SK-N-SH (cell line): ENCODE measurements at regions not wholly inside any gene's neighbourhood (a gene's known extent, or its start where the extent isn't known, plus 50 kb on each side); places are given as distances from the start of the nearest gene placed in this dataset.

Experiments used
- CTCF ChIA-PET: fragments of 300-600, 350-600 bp; formaldehyde crosslinking; extraction: SDS; loops from one replicate; lab custom pipeline; 2021; lab: Yijun Ruan, JAX
- POLR2A ChIA-PET: fragments of 350-600 bp; sonication (Branson Sonifier 250); formaldehyde crosslinking; extraction: SDS; loops from one replicate; lab custom pipeline; 2020; ENCODE audit warnings: antibody characterized with exemption, inconsistent platforms; lab: Yijun Ruan, JAX
- DNase-seq: peaks from one replicate; pipeline ENCODE4 v3.0.0; 2012
- H2AFZ ChIP-seq: fragments of 200-600 bp; sonication (generic); 2 replicates; pipeline ENCODE4 v1.8.1; 2016; ENCODE audit warnings: antibody characterized with exemption, mild to moderate bottlenecking, low read depth
- H3F3A ChIP-seq: fragments of 200-600 bp; sonication (generic); replicated peaks from 2 replicates; pipeline ENCODE3; 2016; ENCODE audit warnings: antibody characterized with exemption, mild to moderate bottlenecking; ENCODE audit not compliant: insufficient read depth
- H3K27ac ChIP-seq, 2 experiments: fragments of 200-500 bp in 1 of 2; fragments of 200-600 bp in 1 of 2; sonication (Bioruptor generic) in 1 of 2; sonication (generic), shearing (Covaris generic) in 1 of 2; 2 replicates each; pipeline versions ENCODE4 v1.5.1 to v1.6.1; 2014 to 2016; ENCODE audit warnings: low read depth in 2 of 2, inconsistent platforms in 1 of 2, low read length in 1 of 2, mild to moderate bottlenecking in 1 of 2, mixed read lengths in 1 of 2
- H3K27me3 ChIP-seq: fragments of 200-600 bp; sonication (generic), shearing (Covaris generic); 2 replicates; pipeline ENCODE4 v1.6.1; 2016; ENCODE audit warnings: mixed run types; ENCODE audit not compliant: insufficient read depth
- H3K36me3 ChIP-seq, 2 experiments: fragments of 200-500 bp in 1 of 2; fragments of 200-600 bp in 1 of 2; sonication (Bioruptor generic) in 1 of 2; sonication (generic) in 1 of 2; replicated peaks in 1 of 2; 2 replicates each; pipeline versions ENCODE3 to v1.5.1; 2014 to 2016; ENCODE audit warnings: low read length in 1 of 2, mild to moderate bottlenecking in 1 of 2; ENCODE audit not compliant: insufficient read depth in 2 of 2, control insufficient read depth in 1 of 2
- H3K4me1 ChIP-seq, 2 experiments: fragments of 200-500 bp in 1 of 2; fragments of 200-600 bp in 1 of 2; sonication (Bioruptor generic) in 1 of 2; sonication (generic), shearing (Covaris generic) in 1 of 2; 2 replicates each; pipeline versions ENCODE4 v1.5.1 to v1.6.1; 2014 to 2016; ENCODE audit warnings: low read depth in 1 of 2, low read length in 1 of 2, mixed run types in 1 of 2; ENCODE audit not compliant: insufficient read depth in 2 of 2, control insufficient read depth in 1 of 2
- H3K4me2 ChIP-seq: fragments of 200-600 bp; sonication (generic), shearing (Covaris generic); 2 replicates; pipeline ENCODE4 v1.6.1; 2017; ENCODE audit warnings: mixed run types
- H3K4me3 ChIP-seq, 2 experiments: fragments of 200-500 bp in 1 of 2; fragments of 200-600 bp in 1 of 2; sonication (Bioruptor generic) in 1 of 2; sonication (generic), shearing (Covaris generic) in 1 of 2; 2 replicates each; pipeline versions ENCODE4 v1.5.1 to v1.8.1; 2014 to 2016; ENCODE audit warnings: low read depth in 2 of 2, inconsistent platforms in 1 of 2, low read length in 1 of 2, mild to moderate bottlenecking in 1 of 2, mixed read lengths in 1 of 2, moderate library complexity in 1 of 2
- H3K79me2 ChIP-seq: fragments of 200-600 bp; sonication (generic); 2 replicates; pipeline ENCODE4 v1.8.1; 2017; ENCODE audit warnings: mild to moderate bottlenecking; ENCODE audit not compliant: insufficient read depth
- H3K9ac ChIP-seq: fragments of 200-600 bp; sonication (generic); 2 replicates; pipeline ENCODE4 v1.6.1; 2017; ENCODE audit warnings: mixed run types
- H3K9me2 ChIP-seq: fragments of 200-600 bp; sonication (generic); 2 replicates; pipeline ENCODE4 v1.6.1; 2017; ENCODE audit warnings: mixed run types
- H3K9me3 ChIP-seq: fragments of 200-600 bp; sonication (generic); 2 replicates; pipeline ENCODE4 v1.6.1; 2017; ENCODE audit warnings: mixed run types, mild to moderate bottlenecking, moderate library complexity
- H4K20me1 ChIP-seq: fragments of 200-600 bp; sonication (generic); 2 replicates; pipeline ENCODE4 v1.6.1; 2017; ENCODE audit warnings: mild to moderate bottlenecking, mixed run types; ENCODE audit not compliant: insufficient read depth
- CHD2 ChIP-seq: fragments of 150-350 bp; IDR thresholded peaks from 2 replicates; pipeline ENCODE4 v1.6.1; 2018; ENCODE audit warnings: low read length; ENCODE audit not compliant: partially characterized antibody
- ELF1 ChIP-seq: IDR thresholded peaks from 2 replicates; pipeline ENCODE4 v1.4.0; 2012
- EP300 ChIP-seq, 2 experiments: IDR thresholded peaks; 2 replicates each; pipeline versions ENCODE4 v1.4.0 to v1.6.1; 2012; ENCODE audit warnings: borderline replicate concordance in 1 of 2, low read depth in 1 of 2, low read length in 1 of 2
- EZH2phosphoT487 ChIP-seq: fragments of 200-600 bp; sonication (generic); IDR thresholded peaks from 2 replicates; pipeline ENCODE4 v1.6.1; 2017; ENCODE audit warnings: low read depth, mixed run types, mild to moderate bottlenecking, antibody characterized with exemption, moderate library complexity, borderline replicate concordance
- FOSL2 ChIP-seq: IDR thresholded peaks from 2 replicates; pipeline ENCODE4 v1.4.0; 2012; ENCODE audit warnings: low read depth, mild to moderate bottlenecking, moderate library complexity, borderline replicate concordance
- FOXJ3 ChIP-seq: sonication (generic); formaldehyde crosslinking; IDR thresholded peaks from 2 replicates; pipeline ENCODE4 v1.5.1; 2020; ENCODE audit warnings: mild to moderate bottlenecking, missing genetic modification reagents
- FOXM1 ChIP-seq: IDR thresholded peaks from 2 replicates; pipeline ENCODE4 v1.4.0; 2012; ENCODE audit warnings: low read depth, mild to moderate bottlenecking
- GABPA ChIP-seq: IDR thresholded peaks from 2 replicates; pipeline ENCODE4 v1.4.0; 2012; ENCODE audit warnings: low read depth, mild to moderate bottlenecking
- GATA2 ChIP-seq: sonication (generic); formaldehyde crosslinking; IDR thresholded peaks from 2 replicates; pipeline ENCODE4 v1.5.0; 2020; ENCODE audit warnings: mild to moderate bottlenecking, missing genetic modification reagents
- MEF2A ChIP-seq: IDR thresholded peaks from 2 replicates; pipeline ENCODE4 v1.4.0; 2012; ENCODE audit warnings: low read depth, borderline replicate concordance
- MXI1 ChIP-seq: IDR thresholded peaks from 2 replicates; pipeline ENCODE4 v1.6.1; 2012; ENCODE audit warnings: mild to moderate bottlenecking, low read depth, low read length, improper control_type of control experiment
- NFIC ChIP-seq: IDR thresholded peaks from 2 replicates; pipeline ENCODE4 v1.4.0; 2012; ENCODE audit warnings: borderline replicate concordance
- POLR2AphosphoS5 ChIP-seq: IDR thresholded peaks from 2 replicates; pipeline ENCODE4 v1.6.1; 2012; ENCODE audit warnings: low read depth, low read length
- RAD21 ChIP-seq: IDR thresholded peaks from 2 replicates; pipeline ENCODE4 v1.6.1; 2012; ENCODE audit warnings: mild to moderate bottlenecking, low read length
- RCOR1 ChIP-seq: fragments of 150-350 bp; IDR thresholded peaks from 2 replicates; pipeline ENCODE4 v1.6.1; 2017; ENCODE audit warnings: antibody characterized with exemption, low read length
- RFX5 ChIP-seq: IDR thresholded peaks from 2 replicates; pipeline ENCODE4 v1.6.1; 2012; ENCODE audit warnings: mild to moderate bottlenecking, improper control_type of control experiment, low read length
- RXRA ChIP-seq: IDR thresholded peaks from 2 replicates; pipeline ENCODE4 v1.4.0; 2012; ENCODE audit warnings: low read depth, mild to moderate bottlenecking, borderline replicate concordance
- TAF1 ChIP-seq: IDR thresholded peaks from 2 replicates; pipeline ENCODE4 v1.6.1; 2012; ENCODE audit warnings: low read depth, mild to moderate bottlenecking, low read length, moderate library complexity, borderline replicate concordance
- TCF12 ChIP-seq: IDR thresholded peaks from 2 replicates; pipeline ENCODE4 v1.4.0; 2012
- YY1 ChIP-seq: IDR thresholded peaks from 2 replicates; pipeline ENCODE4 v1.4.0; 2012; ENCODE audit warnings: low read depth, mild to moderate bottlenecking
- ZBTB33 ChIP-seq: IDR thresholded peaks from 2 replicates; pipeline ENCODE4 v1.4.0; 2012; ENCODE audit warnings: low read depth, borderline replicate concordance
- WGBS: methylation state at CpG from one replicate; pipeline ENCODE4 v1.1.6; 2017; ENCODE audit warnings: low lambda C conversion rate; 5-methylcytosine and 5-hydroxymethylcytosine counted together
- TF ChIP-seq, protein P1 (sequence below): IDR thresholded peaks from 2 replicates; pipeline ENCODE4; 2012
- TF ChIP-seq, protein P2 (sequence below): IDR thresholded peaks from 2 replicates; pipeline ENCODE4 v1.6.1; 2012; ENCODE audit warnings: mild to moderate bottlenecking, low read depth, low read length, moderate library complexity
- TF ChIP-seq, protein P3 (sequence below): IDR thresholded peaks from 2 replicates; pipeline ENCODE4 v1.4.0; 2012; ENCODE audit warnings: low read depth, borderline replicate concordance
- TF ChIP-seq, protein P4 (sequence below): fragments of 200-600 bp; sonication (generic); IDR thresholded peaks from 2 replicates; pipeline ENCODE4 v1.6.1; 2017; ENCODE audit warnings: antibody characterized with exemption, mild to moderate bottlenecking, moderate library complexity

- no peaks in the 10 kb centered on the region for H4K20me1 ChIP-seq
- H3K36me3 ChIP-seq, result no peaks in the 10 kb centered on the region
- H2AFZ ChIP-seq, result 0 out of 2 replicates have a peak overlapping the region, but pooled peaks have one; percentile 19
- peaks cover 0 to 34% of the 10 kb centered on the region in 2 experiments; a peak in 2 of 4 replicates for H3K4me1 ChIP-seq
- POLR2A ChIA-PET, result no interaction called here
- peaks cover 36% of the 10 kb centered on the region for H3F3A ChIP-seq
- no peak for DNase-seq
- peak overlapping the region; percentile 58 for H3K9ac ChIP-seq
- H3K4me3 ChIP-seq, result peak overlapping the region in 1 of 2 experiments; percentile 18; a peak in 1 of 4 replicates
- H3K4me2 ChIP-seq, result peak overlapping the region; percentile 38
- 0% methylated on average over 4 of the region's 4 CpGs for WGBS
- no peaks in the 10 kb centered on the region for H3K9me2 ChIP-seq
- H3K27ac ChIP-seq, result peak overlapping the region; percentile 69 to 97
- no peaks in the 10 kb centered on the region for H3K79me2 ChIP-seq
- no peaks in the 10 kb centered on the region for H3K9me3 ChIP-seq
- CTCF ChIA-PET, result no interaction called here
- H3K27me3 ChIP-seq, result no peaks in the 10 kb centered on the region
- no peak for TF ChIP-seq GATA2 (CRISPR knock-in tag)
- TF ChIP-seq, protein P1, sequence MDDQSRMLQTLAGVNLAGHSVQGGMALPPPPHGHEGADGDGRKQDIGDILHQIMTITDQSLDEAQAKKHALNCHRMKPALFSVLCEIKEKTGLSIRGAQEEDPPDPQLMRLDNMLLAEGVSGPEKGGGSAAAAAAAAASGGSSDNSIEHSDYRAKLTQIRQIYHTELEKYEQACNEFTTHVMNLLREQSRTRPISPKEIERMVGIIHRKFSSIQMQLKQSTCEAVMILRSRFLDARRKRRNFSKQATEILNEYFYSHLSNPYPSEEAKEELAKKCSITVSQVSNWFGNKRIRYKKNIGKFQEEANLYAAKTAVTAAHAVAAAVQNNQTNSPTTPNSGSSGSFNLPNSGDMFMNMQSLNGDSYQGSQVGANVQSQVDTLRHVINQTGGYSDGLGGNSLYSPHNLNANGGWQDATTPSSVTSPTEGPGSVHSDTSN, result peak; percentile 96
- no peak for TF ChIP-seq RCOR1
- peak; percentile 64; the same call in 1 of the 2 replicates for TF ChIP-seq RXRA
- TF ChIP-seq TAF1, result no peak
- TF ChIP-seq MXI1, result no peak
- TF ChIP-seq, protein P2, sequence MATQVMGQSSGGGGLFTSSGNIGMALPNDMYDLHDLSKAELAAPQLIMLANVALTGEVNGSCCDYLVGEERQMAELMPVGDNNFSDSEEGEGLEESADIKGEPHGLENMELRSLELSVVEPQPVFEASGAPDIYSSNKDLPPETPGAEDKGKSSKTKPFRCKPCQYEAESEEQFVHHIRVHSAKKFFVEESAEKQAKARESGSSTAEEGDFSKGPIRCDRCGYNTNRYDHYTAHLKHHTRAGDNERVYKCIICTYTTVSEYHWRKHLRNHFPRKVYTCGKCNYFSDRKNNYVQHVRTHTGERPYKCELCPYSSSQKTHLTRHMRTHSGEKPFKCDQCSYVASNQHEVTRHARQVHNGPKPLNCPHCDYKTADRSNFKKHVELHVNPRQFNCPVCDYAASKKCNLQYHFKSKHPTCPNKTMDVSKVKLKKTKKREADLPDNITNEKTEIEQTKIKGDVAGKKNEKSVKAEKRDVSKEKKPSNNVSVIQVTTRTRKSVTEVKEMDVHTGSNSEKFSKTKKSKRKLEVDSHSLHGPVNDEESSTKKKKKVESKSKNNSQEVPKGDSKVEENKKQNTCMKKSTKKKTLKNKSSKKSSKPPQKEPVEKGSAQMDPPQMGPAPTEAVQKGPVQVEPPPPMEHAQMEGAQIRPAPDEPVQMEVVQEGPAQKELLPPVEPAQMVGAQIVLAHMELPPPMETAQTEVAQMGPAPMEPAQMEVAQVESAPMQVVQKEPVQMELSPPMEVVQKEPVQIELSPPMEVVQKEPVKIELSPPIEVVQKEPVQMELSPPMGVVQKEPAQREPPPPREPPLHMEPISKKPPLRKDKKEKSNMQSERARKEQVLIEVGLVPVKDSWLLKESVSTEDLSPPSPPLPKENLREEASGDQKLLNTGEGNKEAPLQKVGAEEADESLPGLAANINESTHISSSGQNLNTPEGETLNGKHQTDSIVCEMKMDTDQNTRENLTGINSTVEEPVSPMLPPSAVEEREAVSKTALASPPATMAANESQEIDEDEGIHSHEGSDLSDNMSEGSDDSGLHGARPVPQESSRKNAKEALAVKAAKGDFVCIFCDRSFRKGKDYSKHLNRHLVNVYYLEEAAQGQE, result no peak
- TF ChIP-seq NFIC, result peak; percentile 95
- peak; percentile 98 for TF ChIP-seq FOSL2
- no peak for TF ChIP-seq GABPA
- TF ChIP-seq RFX5, result no peak
- TF ChIP-seq MEF2A, result peak; percentile 30; the same call in 1 of the 2 replicates
- TF ChIP-seq ELF1, result peak; percentile 83
- TF ChIP-seq, protein P3, sequence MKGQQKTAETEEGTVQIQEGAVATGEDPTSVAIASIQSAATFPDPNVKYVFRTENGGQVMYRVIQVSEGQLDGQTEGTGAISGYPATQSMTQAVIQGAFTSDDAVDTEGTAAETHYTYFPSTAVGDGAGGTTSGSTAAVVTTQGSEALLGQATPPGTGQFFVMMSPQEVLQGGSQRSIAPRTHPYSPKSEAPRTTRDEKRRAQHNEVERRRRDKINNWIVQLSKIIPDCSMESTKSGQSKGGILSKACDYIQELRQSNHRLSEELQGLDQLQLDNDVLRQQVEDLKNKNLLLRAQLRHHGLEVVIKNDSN, result no peak
- peak; percentile 99 for TF ChIP-seq FOXM1
- TF ChIP-seq, protein P4, sequence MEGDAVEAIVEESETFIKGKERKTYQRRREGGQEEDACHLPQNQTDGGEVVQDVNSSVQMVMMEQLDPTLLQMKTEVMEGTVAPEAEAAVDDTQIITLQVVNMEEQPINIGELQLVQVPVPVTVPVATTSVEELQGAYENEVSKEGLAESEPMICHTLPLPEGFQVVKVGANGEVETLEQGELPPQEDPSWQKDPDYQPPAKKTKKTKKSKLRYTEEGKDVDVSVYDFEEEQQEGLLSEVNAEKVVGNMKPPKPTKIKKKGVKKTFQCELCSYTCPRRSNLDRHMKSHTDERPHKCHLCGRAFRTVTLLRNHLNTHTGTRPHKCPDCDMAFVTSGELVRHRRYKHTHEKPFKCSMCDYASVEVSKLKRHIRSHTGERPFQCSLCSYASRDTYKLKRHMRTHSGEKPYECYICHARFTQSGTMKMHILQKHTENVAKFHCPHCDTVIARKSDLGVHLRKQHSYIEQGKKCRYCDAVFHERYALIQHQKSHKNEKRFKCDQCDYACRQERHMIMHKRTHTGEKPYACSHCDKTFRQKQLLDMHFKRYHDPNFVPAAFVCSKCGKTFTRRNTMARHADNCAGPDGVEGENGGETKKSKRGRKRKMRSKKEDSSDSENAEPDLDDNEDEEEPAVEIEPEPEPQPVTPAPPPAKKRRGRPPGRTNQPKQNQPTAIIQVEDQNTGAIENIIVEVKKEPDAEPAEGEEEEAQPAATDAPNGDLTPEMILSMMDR, result peak; percentile 56
- TF ChIP-seq FOXJ3, result no peak
- peak; percentile 99 for TF ChIP-seq TCF12
- TF ChIP-seq YY1, result no peak
- no peak for TF ChIP-seq EZH2phosphoT487
- peak; percentile 83; the same call in 1 of the 2 replicates for TF ChIP-seq POLR2AphosphoS5
- TF ChIP-seq ZBTB33, result peak; percentile 62; the same call in 1 of the 2 replicates
- 0 out of 2 replicates have a peak, but pooled peaks have one; percentile 25 for TF ChIP-seq RAD21
- peak; percentile 73 to 98 for TF ChIP-seq EP300 (IDR thresholded peaks at IDR 0.05; ENCODE audit: borderline replicate concordance in 1 of 2, low read depth in 1 of 2, low read length in 1 of 2)
- no peak for TF ChIP-seq CHD2
Measured at GRCh38 chr5:98454904-98455303, 318.6 kb upstream of the RGMB start.
